ENCODE measurements at regions not wholly inside any gene's neighbourhood (a gene's known extent, or its start where the extent isn't known, plus 50 kb on each side); places are given as distances from the start of the nearest gene placed in this dataset.
"Not testable (repeated sequence)": the region's sequence is repeated elsewhere in the genome, so short reads cannot be mapped to it uniquely, and the experiment has no call there.

- DNase-seq (ENCODE audit: low spot score), result no peak
These were observed 118.2 kb upstream of the KITLG start for GRCh38 chr12:88698471-88698870.

- DNase-seq (ENCODE audit: low spot score), result peak; percentile 24
These were observed 113.7 kb upstream of the KITLG start for GRCh38 chr12:88693837-88694445.

- no peak for DNase-seq (ENCODE audit: low spot score)
These were observed 111.5 kb upstream of the KITLG start for GRCh38 chr12:88691811-88692210.

- DNase-seq (ENCODE audit: low spot score), result no peak
These were observed 104.3 kb upstream of the KITLG start for GRCh38 chr12:88684610-88685009.

GRCh38 chr12:88684170-88684569 is 103.9 kb upstream of the KITLG start:
- no peak for DNase-seq (ENCODE audit: low spot score)

GRCh38 chr12:88683628-88684027 is 103.4 kb upstream of the KITLG start:
- DNase-seq (ENCODE audit: low spot score), result no peak

- no peak for DNase-seq (ENCODE audit: low spot score)
These were observed 101.0 kb upstream of the KITLG start for GRCh38 chr12:88681271-88681670.

GRCh38 chr12:88677464-88677863 is 97.2 kb upstream of the KITLG start:
- DNase-seq (ENCODE audit: low spot score), result no peak

GRCh38 chr12:88667615-88668014 is 87.3 kb upstream of the KITLG start:
- DNase-seq (ENCODE audit: low spot score), result not testable (repeated sequence)

GRCh38 chr12:88665071-88665470 is 84.8 kb upstream of the KITLG start:
- DNase-seq (ENCODE audit: low spot score), result no peak

- no peak for DNase-seq (ENCODE audit: low spot score)
These were observed 82.7 kb upstream of the KITLG start for GRCh38 chr12:88662961-88663360.

GRCh38 chr12:88662093-88662492 is 81.8 kb upstream of the KITLG start:
- no peak for DNase-seq (ENCODE audit: low spot score)

GRCh38 chr12:88658009-88658408 is 77.7 kb upstream of the KITLG start:
- no peak for DNase-seq (ENCODE audit: low spot score)

- DNase-seq (ENCODE audit: low spot score), result no peak
These were observed 70.4 kb upstream of the KITLG start for GRCh38 chr12:88650715-88651114.

- no peak for DNase-seq (ENCODE audit: low spot score)
These were observed 68.4 kb upstream of the KITLG start for GRCh38 chr12:88648625-88649024.

- no peak for DNase-seq (ENCODE audit: low spot score)
These were observed 66.6 kb upstream of the KITLG start for GRCh38 chr12:88646824-88647223.

GRCh38 chr12:88645816-88646215 is 65.5 kb upstream of the KITLG start:
- DNase-seq (ENCODE audit: low spot score), result no peak

- DNase-seq (ENCODE audit: low spot score), result no peak
These were observed 64.9 kb upstream of the KITLG start for GRCh38 chr12:88644946-88645702.

- no peak for DNase-seq (ENCODE audit: low spot score)
These were observed 63.4 kb upstream of the KITLG start for GRCh38 chr12:88643685-88644084.

GRCh38 chr12:88642675-88643431 is 62.6 kb upstream of the KITLG start:
- no peak for DNase-seq (ENCODE audit: low spot score)

GRCh38 chr12:88638966-88639760 is 58.9 kb upstream of the KITLG start:
- DNase-seq (ENCODE audit: low spot score), result no peak

GRCh38 chr12:88638388-88638787 is 58.1 kb upstream of the KITLG start:
- DNase-seq (ENCODE audit: low spot score), result no peak
